GM23248 (cell line): ENCODE measurements at regions not wholly inside any gene's neighbourhood (a gene's known extent, or its start where the extent isn't known, plus 50 kb on each side); places are given as distances from the start of the nearest gene placed in this dataset.
A peak's percentile ranks its signal among the peaks of the same experiment; 100 is the strongest.

Experiments
- DNase-seq: peaks from one replicate; pipeline ENCODE4 v3.0.0-alpha.2; 2015
- H2AFZ ChIP-seq: fragments of 200-600 bp; sonication (generic); 2 replicates; pipeline ENCODE4 v1.6.1; 2016; ENCODE audit warnings: antibody characterized with exemption
- H3F3A ChIP-seq: fragments of 200-600 bp; sonication (generic); 2 replicates; pipeline ENCODE4 v1.6.1; 2016; ENCODE audit warnings: mild to moderate bottlenecking, antibody characterized with exemption, mixed run types; ENCODE audit not compliant: insufficient read depth
- H3K27ac ChIP-seq: fragments of 200-600 bp; sonication (generic); 2 replicates; pipeline ENCODE4 v1.5.1; 2016; ENCODE audit warnings: mild to moderate bottlenecking
- H3K27me3 ChIP-seq: fragments of 200-600 bp; sonication (generic); replicated peaks from 2 replicates; pipeline ENCODE4 v1.6.1; 2016; ENCODE audit warnings: mild to moderate bottlenecking; ENCODE audit not compliant: insufficient read depth
- H3K36me3 ChIP-seq: fragments of 200-600 bp; sonication (generic); 2 replicates; pipeline ENCODE4 v1.6.1; 2016; ENCODE audit warnings: low read depth, mild to moderate bottlenecking
- H3K4me1 ChIP-seq: fragments of 200-600 bp; sonication (generic); 2 replicates; pipeline ENCODE4 v1.6.1; 2016; ENCODE audit warnings: mild to moderate bottlenecking; ENCODE audit not compliant: insufficient read depth
- H3K4me2 ChIP-seq: fragments of 200-600 bp; sonication (generic); one replicate; pipeline ENCODE4 v1.6.1; 2016; ENCODE audit warnings: mild to moderate bottlenecking; ENCODE audit not compliant: unreplicated experiment
- H3K4me3 ChIP-seq: fragments of 200-600 bp; sonication (generic); 2 replicates; pipeline ENCODE4 v1.5.1; 2016; ENCODE audit warnings: mild to moderate bottlenecking
- H3K79me2 ChIP-seq: fragments of 200-600 bp; sonication (generic); 2 replicates; pipeline ENCODE4 v1.6.1; 2016; ENCODE audit warnings: mild to moderate bottlenecking; ENCODE audit not compliant: insufficient read depth
- H3K9ac ChIP-seq: fragments of 200-600 bp; sonication (generic); 2 replicates; pipeline ENCODE4 v1.6.1; 2016; ENCODE audit warnings: mild to moderate bottlenecking
- H3K9me2 ChIP-seq: fragments of 200-600 bp; sonication (generic); 2 replicates; pipeline ENCODE4 v1.6.1; 2016; ENCODE audit warnings: mixed run types, mild to moderate bottlenecking, moderate library complexity; ENCODE audit not compliant: insufficient read depth
- H3K9me3 ChIP-seq: fragments of 200-600 bp; sonication (generic); one replicate; pipeline ENCODE4 v1.6.1; 2017; ENCODE audit warnings: low read depth
- H4K20me1 ChIP-seq: fragments of 200-600 bp; sonication (generic); 2 replicates; pipeline ENCODE4 v1.6.0; 2016; ENCODE audit not compliant: insufficient read depth
- EZH2 ChIP-seq: fragments of 200-600 bp; sonication (generic); IDR thresholded peaks from 2 replicates; pipeline ENCODE4 v1.6.1; 2018; ENCODE audit warnings: antibody characterized with exemption, mild to moderate bottlenecking; ENCODE audit not compliant: insufficient read depth, poor library complexity, severe bottlenecking
- EZH2phosphoT487 ChIP-seq: fragments of 200-600 bp; sonication (generic); IDR thresholded peaks from 2 replicates; pipeline ENCODE4 v1.6.1; 2018; ENCODE audit warnings: antibody characterized with exemption, moderate library complexity, mild to moderate bottlenecking, low read depth; ENCODE audit not compliant: insufficient read depth
- WGBS, 2 experiments: methylation state at CpG; one replicate each; pipeline ENCODE4 v1.1.6; 2015 to 2017; ENCODE audit warnings: low lambda C conversion rate in 2 of 2, low coverage in 1 of 2; ENCODE audit errors: missing lambda C conversion rate in 2 of 2; 5-methylcytosine and 5-hydroxymethylcytosine counted together
- in situ Hi-C: fragments of 300-500 bp; cut with MboI; formaldehyde crosslinking; loops from 2 replicates; pipeline ENCODE4 v1.15.0; 2020

DNA sequence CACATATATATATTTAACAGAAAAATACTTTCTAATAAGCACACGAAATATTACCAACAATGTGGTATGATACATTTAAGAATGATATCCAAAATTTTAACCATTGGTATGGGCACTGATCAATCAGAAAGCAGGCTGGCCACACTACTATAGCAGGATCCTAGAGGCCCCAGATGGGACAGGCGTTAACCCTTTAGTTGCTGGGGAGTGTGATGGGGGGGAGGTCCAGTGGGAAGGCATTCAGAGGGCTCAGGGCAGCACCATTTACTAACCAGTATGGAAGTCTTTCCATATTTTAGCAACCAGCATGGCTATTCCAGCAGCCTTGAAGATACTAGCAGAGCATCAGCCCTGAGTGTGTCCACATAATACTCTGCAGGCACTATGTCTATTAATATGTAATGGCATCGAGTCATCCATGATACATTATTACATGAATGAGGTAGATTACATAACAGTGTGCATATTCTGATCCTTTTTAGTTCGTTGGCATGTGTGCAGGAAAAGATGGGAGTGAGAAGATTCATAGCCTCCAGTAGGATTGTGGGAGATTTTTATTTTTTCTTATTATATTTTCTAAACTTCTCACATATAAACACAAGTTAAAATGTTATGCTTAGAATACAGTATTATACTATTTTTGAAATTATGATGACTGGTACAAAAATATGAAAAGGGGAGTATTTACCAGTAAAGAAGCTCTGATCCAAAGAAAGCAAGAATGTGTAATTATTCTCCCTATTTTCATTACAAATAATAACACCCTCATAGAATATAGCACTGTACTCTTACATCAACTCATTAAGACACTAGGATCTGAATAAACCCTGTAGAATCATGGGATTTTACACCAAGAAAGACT is 78.9 kb downstream of the FAM217A start:
- peak; percentile 42 for DNase-seq
- TF ChIP-seq EZH2phosphoT487 (no peak), EZH2 (no peak)
- Histone ChIP-seq H3K9me2 (no peaks in the 10 kb centered on the region), H3K9me3 (no peaks in the 10 kb centered on the region), H3K4me3 (no peak overlapping the region), H3K4me2 (no peak overlapping the region), H3K4me1 (peaks cover 17% of the 10 kb centered on the region), H4K20me1 (no peaks in the 10 kb centered on the region), H3K79me2 (peaks cover 83% of the 10 kb centered on the region), H2AFZ (no peak overlapping the region), H3K36me3 (no peaks in the 10 kb centered on the region), H3K9ac (no peak overlapping the region), H3F3A (peaks cover 21% of the 10 kb centered on the region), H3K27ac (no peak overlapping the region), H3K27me3 (no peaks in the 10 kb centered on the region)
- WGBS, 2 experiments = 87% methylated on average over 4 of the region's 4 CpGs
- in situ Hi-C loops = no loop called here

DNA sequence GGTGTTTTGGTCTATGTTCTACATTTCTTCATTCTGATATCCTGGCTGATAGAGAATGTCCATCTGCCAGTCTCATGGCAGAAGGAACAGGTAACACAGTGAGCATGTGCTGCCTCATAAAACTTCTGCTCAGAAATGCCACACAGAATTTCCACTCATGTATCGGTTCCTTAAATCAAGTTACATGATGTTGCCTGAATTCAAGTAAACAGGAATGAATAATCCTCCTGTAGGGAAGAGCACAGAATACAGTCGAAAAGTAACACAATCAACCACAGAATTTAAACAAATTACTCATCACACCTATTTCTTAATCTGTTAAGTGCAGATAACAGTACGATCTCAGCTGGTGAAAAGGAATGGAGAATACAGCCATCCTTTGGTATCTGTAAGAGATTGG is 74.7 kb downstream of the FAM217A start:
- H3F3A ChIP-seq = peaks cover 4% of the 10 kb centered on the region; the same call in 1 of the 2 replicates
- peaks cover 87% of the 10 kb centered on the region for H3K79me2 ChIP-seq
- H4K20me1 ChIP-seq = no peaks in the 10 kb centered on the region
- no peaks in the 10 kb centered on the region for H3K27me3 ChIP-seq
- DNase-seq = no peak
- TF ChIP-seq EZH2phosphoT487 = no peak
- no peak for TF ChIP-seq EZH2
- no peak overlapping the region for H3K9ac ChIP-seq
- H3K4me2 ChIP-seq = no peak overlapping the region
- H3K4me3 ChIP-seq = no peak overlapping the region
- WGBS, 2 experiments = 78 to 81% methylated on average over 3 of the region's 3 CpGs
- in situ Hi-C loops = no loop called here
- H3K27ac ChIP-seq = no peak overlapping the region
- no peaks in the 10 kb centered on the region for H3K9me3 ChIP-seq
- peaks cover 3% of the 10 kb centered on the region; the same call in 1 of the 2 replicates for H3K4me1 ChIP-seq
- no peak overlapping the region for H2AFZ ChIP-seq
- no peaks in the 10 kb centered on the region for H3K9me2 ChIP-seq
- no peaks in the 10 kb centered on the region for H3K36me3 ChIP-seq

DNA sequence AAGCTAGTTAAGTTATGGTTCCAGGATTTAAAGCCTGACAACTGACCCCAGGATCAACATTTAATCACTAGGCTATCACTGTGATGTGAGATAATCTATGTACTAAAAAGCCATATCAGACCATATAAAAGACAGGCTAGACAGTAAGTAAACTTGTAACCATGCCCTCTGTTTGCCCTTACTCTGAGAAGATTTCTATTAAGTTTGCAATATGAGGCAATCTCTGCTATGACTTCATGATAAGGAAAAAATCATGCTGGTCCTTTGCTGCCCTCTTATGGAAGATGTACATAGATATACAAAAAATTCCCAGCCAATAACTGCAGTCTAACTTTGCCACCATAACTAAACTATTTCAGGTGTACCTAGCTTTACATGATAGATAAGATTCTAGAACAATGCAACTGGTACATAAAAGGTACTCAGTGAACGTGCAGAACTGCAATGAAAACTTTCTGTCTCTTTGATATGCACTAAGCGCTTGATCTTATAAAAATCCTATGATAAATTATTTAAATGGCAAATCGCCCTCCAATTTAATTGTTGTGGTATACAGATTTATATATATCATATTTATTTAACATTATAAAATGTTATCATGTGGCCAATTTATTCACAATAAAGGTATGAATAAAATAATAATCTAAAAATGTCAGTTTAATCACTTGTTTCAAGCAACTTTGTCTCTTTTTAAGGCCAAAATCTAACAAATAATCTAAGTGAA is 70.5 kb downstream of the FAM217A start:
- Histone ChIP-seq H2AFZ (no peak overlapping the region), H3K9ac (peak overlapping the region; percentile 42), H3K9me3 (no peaks in the 10 kb centered on the region), H3K36me3 (no peaks in the 10 kb centered on the region; the same call in 1 of the 2 replicates), H3K9me2 (no peaks in the 10 kb centered on the region), H3K27me3 (no peaks in the 10 kb centered on the region), H3K4me1 (peaks cover 3% of the 10 kb centered on the region; the same call in 1 of the 2 replicates), H3K4me3 (no peak overlapping the region), H3K79me2 (peaks cover 92% of the 10 kb centered on the region), H3K27ac (peak overlapping the region; percentile 65), H3K4me2 (no peak overlapping the region), H3F3A (peaks cover 10% of the 10 kb centered on the region; the same call in 1 of the 2 replicates), H4K20me1 (peaks cover 7% of the 10 kb centered on the region; the same call in 1 of the 2 replicates)
- peak; percentile 94 for DNase-seq
- 66 to 69% methylated on average over 3 of the region's 3 CpGs for WGBS, 2 experiments
- TF ChIP-seq EZH2phosphoT487 = no peak
- in situ Hi-C loops = no loop called here

DNA sequence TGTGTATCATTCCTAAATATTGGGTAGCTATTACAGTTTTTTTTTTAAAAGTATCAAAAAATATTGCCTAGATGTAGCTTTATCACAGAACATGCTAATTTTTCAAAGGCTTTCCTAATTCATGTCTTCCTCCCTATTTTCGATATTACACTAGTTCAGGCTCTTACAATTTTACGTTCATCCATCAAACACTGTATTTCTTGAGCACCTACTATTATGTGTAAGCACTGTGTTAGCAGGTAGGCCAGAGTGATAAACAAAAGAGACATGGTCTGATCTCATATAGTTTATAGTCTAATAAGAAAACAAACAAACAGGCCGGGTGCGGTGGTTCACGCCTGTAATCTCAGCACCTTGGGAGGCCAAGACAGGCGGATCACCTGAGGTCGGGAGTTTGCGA is 69.5 kb downstream of the FAM217A start:
- peaks cover 94% of the 10 kb centered on the region for H3K79me2 ChIP-seq
- H3F3A ChIP-seq = peaks cover 10% of the 10 kb centered on the region; the same call in 1 of the 2 replicates
- H3K9me2 ChIP-seq = no peaks in the 10 kb centered on the region
- H3K9ac ChIP-seq = no peak overlapping the region
- no peak overlapping the region for H2AFZ ChIP-seq
- H3K4me1 ChIP-seq = peaks cover 3% of the 10 kb centered on the region; the same call in 1 of the 2 replicates
- no peaks in the 10 kb centered on the region; the same call in 1 of the 2 replicates for H3K36me3 ChIP-seq
- no peak overlapping the region for H3K4me2 ChIP-seq
- no peak overlapping the region for H3K27ac ChIP-seq
- in situ Hi-C loops = no loop called here
- no peaks in the 10 kb centered on the region for H3K9me3 ChIP-seq
- DNase-seq = no peak
- no peak for TF ChIP-seq EZH2
- TF ChIP-seq EZH2phosphoT487 = no peak
- peaks cover 7% of the 10 kb centered on the region; the same call in 1 of the 2 replicates for H4K20me1 ChIP-seq
- no peaks in the 10 kb centered on the region for H3K27me3 ChIP-seq
- H3K4me3 ChIP-seq = no peak overlapping the region
- WGBS, 2 experiments = 82 to 84% methylated on average over 8 of the region's 8 CpGs
